LNCaP clone FGC (cell line): ENCODE measurements at regions not wholly inside any gene's neighbourhood (a gene's known extent, or its start where the extent isn't known, plus 50 kb on each side); places are given as distances from the start of the nearest gene placed in this dataset.

ENCODE experiments used
- DNase-seq: peaks from one replicate; pipeline ENCODE4 v3.0.0-alpha.2; 2011; ENCODE audit warnings: low read depth
- H3K4me3 ChIP-seq: 2 replicates; pipeline ENCODE4 v1.5.1; 2011; ENCODE audit warnings: mild to moderate bottlenecking, low read depth, low read length, control low read depth
- TF ChIP-seq, protein P1 (sequence below): IDR thresholded peaks from 2 replicates; pipeline ENCODE4 v1.5.1; 2012; ENCODE audit warnings: mild to moderate bottlenecking; ENCODE audit not compliant: control insufficient read depth, insufficient read depth; ENCODE audit errors: extremely low read depth

DNA sequence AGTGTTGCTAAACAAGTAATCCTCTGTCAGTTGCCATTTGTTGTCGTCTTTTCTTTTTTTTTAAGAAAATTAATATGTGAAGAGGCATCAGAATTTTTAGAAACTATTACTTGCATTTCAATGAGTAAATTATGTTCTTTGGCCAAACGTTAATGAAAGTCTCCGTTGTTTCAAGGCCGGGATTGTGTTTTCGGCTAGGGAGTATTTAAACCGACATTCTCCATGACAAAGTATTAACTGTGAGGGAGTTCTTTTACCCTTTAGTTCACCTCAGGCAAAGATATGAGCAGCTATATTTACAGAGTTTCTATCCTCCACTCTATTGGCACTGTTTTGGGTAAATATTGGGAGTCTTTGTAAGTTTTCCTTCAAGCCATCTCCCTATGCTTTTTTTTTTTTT, 668.9 kb downstream of the METTL15 start:
- DNase-seq, result no peak
- no peak overlapping the region for H3K4me3 ChIP-seq
- TF ChIP-seq, protein P1, sequence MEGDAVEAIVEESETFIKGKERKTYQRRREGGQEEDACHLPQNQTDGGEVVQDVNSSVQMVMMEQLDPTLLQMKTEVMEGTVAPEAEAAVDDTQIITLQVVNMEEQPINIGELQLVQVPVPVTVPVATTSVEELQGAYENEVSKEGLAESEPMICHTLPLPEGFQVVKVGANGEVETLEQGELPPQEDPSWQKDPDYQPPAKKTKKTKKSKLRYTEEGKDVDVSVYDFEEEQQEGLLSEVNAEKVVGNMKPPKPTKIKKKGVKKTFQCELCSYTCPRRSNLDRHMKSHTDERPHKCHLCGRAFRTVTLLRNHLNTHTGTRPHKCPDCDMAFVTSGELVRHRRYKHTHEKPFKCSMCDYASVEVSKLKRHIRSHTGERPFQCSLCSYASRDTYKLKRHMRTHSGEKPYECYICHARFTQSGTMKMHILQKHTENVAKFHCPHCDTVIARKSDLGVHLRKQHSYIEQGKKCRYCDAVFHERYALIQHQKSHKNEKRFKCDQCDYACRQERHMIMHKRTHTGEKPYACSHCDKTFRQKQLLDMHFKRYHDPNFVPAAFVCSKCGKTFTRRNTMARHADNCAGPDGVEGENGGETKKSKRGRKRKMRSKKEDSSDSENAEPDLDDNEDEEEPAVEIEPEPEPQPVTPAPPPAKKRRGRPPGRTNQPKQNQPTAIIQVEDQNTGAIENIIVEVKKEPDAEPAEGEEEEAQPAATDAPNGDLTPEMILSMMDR, result no peak

DNA sequence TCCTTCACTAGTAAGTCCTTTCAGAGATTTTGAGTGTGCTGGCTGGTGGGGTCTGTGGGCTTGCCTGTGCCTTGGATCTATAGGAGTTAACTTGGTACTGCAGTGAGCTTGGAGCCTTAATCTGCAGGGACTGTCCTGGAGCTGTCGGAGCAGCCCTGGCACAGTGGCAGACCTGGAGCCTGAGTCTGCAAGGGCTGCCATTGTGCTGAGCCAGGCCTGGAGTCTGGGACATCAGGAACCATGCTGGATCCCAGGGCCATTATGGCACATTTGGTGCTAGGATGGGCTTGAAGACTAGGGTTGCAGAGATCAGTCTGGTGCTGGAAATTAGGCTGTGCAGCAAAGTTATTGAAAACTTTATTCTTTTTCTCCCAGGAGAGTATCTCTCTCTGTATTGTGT, 665.4 kb downstream of the METTL15 start:
- H3K4me3 ChIP-seq, result no peak overlapping the region
- DNase-seq, result no peak
- TF ChIP-seq, protein P1, result no peak

DNA sequence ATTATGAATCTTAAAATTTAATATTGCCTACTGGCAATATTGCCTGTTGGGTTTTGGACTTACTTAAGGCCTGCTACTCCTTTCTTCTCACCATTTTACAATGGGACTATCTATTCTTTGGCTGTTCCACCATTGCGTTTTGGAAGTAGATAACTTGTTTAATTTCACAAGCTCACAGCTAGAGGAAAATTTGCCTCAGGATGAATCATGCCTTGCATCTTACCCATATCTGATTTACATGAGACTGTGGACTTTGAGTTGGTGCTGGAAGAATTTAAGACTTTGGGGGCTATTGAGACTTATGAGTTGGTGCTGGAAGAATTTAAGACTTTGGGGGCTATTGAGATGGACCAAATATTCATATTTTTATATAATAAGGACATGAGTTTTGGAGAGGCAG, 662.6 kb downstream of the METTL15 start:
- no peak overlapping the region for H3K4me3 ChIP-seq
- TF ChIP-seq, protein P1, result no peak
- no peak for DNase-seq

DNA sequence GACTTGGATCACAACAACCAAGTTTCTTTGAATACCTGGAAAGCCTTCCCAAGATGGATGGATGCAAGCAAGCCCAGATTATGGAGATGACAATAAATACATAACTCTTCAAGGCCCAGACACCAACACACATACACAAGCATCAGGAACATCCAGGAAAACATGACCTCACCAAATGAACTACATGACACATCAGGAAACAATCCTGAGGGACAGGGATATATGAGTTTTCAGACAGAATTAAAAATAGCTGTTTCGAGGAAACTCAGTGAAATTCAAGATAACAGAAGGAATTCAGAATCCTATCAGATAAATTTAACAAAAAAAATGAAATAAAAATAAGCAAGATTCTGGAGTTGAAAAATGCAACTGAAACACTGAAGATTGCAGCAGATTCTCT, 659.4 kb downstream of the METTL15 start:
- H3K4me3 ChIP-seq, result no peak overlapping the region
- DNase-seq, result no peak
- TF ChIP-seq, protein P1, result no peak

DNA sequence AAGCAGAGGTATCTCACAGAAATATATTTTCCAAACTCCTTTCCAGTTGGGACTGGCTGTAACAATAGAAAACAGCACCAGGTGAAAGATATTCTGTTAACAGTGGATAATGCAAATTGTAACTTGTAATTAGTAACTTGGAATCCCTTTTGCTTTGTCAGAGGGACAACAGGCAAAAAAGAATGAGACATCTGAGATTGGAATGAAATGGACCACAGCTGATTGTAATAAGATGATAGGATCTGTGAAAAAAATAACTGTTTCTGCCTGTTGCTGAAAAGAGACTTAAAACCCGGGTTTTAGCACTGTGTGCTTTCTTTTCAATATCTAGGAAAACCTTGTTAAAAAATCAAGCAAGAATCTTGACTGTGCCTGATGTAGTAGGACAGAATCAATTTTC, 655.7 kb downstream of the METTL15 start:
- DNase-seq, result no peak
- TF ChIP-seq, protein P1, result no peak
- H3K4me3 ChIP-seq, result no peak overlapping the region

DNA sequence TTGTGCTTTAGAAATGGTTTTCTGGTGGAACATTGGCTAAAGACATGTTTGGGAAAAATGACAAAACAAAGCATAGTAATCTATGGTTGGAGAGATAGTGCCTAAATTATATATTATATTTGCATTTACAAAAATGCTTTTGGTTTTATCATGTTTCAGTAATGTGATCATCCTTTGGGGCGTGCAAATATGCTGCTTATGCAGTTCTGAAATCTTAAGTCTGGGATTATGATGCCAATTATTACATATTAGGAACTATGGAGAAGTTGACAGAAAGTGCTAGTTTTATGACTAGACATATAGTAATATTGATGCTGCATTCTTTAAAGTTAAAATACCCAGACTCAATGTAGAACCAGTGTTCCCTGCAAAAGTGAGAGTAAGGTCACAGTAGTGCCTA, 655.0 kb downstream of the METTL15 start:
- H3K4me3 ChIP-seq, result no peak overlapping the region
- no peak for DNase-seq
- TF ChIP-seq, protein P1, result no peak

DNA sequence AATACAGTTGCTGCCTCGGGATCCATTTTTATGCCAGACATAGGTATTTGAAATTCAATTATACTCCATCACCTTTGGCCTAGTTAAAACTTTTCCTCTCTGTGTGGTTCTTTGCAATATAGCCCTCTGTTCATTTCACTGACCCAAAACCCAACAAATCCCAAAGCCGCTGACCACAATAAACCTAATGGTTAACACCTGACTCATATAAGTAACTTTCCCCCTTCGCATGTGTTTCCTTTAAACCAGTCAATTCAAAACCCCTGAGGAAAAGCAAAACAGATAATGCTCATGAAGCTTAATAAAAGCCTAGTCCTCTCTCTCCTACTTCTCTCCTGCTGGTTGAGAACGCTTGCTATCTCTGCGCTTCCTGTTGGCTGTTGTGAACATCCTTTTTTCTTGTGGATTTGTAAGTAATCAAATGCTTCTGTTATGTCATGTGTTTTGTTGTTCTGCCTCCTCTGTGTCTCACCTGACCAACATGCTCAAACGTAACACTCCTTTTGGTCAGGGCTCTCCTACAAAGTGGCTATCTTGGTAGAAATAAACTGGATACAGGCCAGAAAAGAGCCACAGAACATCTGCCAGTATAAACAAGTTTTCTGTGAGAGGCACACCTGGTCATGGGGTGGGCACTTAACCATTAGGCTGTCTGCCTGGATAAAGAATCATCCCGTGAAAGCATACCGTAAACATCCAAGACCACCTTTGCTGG, 652.6 kb downstream of the METTL15 start:
- no peak overlapping the region for H3K4me3 ChIP-seq
- TF ChIP-seq, protein P1, result no peak
- DNase-seq, result no peak
